ENCODE measurements at regions not wholly inside any gene's neighbourhood (a gene's known extent, or its start where the extent isn't known, plus 50 kb on each side); places are given as distances from the start of the nearest gene placed in this dataset.

- TF ChIP-seq CTCF (IDR thresholded peaks at IDR 0.05) (no peak), POLR2A (IDR thresholded peaks at IDR 0.05) (no peak)
These were observed 150.9 kb downstream of the HLX start for GRCh38 chr1:221029981-221030649.
